Mucosa of rectum (tissue), 2 donors: ENCODE measurements at regions not wholly inside any gene's neighbourhood (a gene's known extent, or its start where the extent isn't known, plus 50 kb on each side); places are given as distances from the start of the nearest gene placed in this dataset.

Experiments
- H3K27ac ChIP-seq, 2 donors: one replicate each; pipeline ENCODE4 v1.7.0; 2013; ENCODE audit warnings: inconsistent platforms in 2 of 2, low read depth in 2 of 2, low read length in 2 of 2
- H3K27me3 ChIP-seq, 2 donors: one replicate each; pipeline ENCODE4 v1.7.0; 2013; ENCODE audit warnings: low read length in 2 of 2; ENCODE audit not compliant: control insufficient read depth in 2 of 2, insufficient read depth in 2 of 2
- H3K36me3 ChIP-seq, 2 donors: one replicate each; pipeline ENCODE4 v1.7.0; 2013; ENCODE audit warnings: low read length in 2 of 2; ENCODE audit not compliant: control insufficient read depth in 2 of 2, insufficient read depth in 2 of 2
- H3K4me1 ChIP-seq, 2 donors: one replicate each; pipeline ENCODE4 v1.7.0; 2013; ENCODE audit warnings: low read length in 2 of 2, mild to moderate bottlenecking in 1 of 2; ENCODE audit not compliant: control insufficient read depth in 2 of 2, insufficient read depth in 2 of 2
- H3K4me3 ChIP-seq, 2 donors: one replicate each; pipeline ENCODE4 v1.7.0; 2013; ENCODE audit warnings: low read length in 2 of 2
- H3K9ac ChIP-seq, 2 donors: one replicate each; pipeline ENCODE4 v1.7.0; 2013; ENCODE audit warnings: low read length in 2 of 2, low read depth in 1 of 2, mild to moderate bottlenecking in 1 of 2
- H3K9me3 ChIP-seq, 2 donors: one replicate each; pipeline ENCODE4 v1.7.0; 2013; ENCODE audit warnings: low read length in 2 of 2; ENCODE audit not compliant: control insufficient read depth in 2 of 2
- donor health status: healthy.
- donor health status: Normal muscosa, but diverticular disease.

DNA sequence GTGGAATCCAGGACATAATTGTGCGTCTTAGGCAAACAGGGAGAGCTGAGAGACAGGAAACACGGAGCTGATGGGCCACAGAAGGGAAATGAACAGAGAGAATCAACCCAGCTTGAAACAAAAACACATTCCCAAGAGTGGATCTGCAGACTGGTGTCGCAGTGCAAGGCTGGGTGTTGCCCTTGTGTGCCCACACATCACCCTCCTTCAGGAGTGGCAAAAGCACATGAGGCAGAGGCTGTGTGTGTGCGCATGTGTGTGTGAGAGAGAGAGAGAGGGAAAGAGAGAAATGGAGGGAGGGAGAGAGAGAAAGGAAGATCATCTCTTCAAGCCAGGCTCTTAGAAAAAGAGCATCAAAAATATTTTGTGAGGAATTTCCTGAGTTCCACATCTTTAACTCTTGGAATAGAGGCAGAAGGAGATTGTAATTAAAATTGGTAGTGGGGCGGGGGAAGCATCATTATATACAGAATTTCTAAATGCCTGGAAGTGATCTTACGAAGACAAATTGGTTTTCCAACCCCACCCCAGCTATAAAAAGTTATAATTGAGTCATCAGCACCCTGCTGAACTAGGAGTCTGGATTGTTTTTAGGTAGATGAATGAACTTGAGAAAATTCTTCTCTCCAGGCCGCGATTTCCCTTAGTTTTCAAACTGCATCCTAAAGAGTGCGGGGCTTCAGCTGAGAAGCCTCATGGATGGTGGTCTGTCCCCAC, 480.7 kb downstream of the NPHP4 start:
- no peak overlapping the region for H3K27ac ChIP-seq
- peaks cover 0 to 7% of the 10 kb centered on the region in 2 donors for H3K27me3 ChIP-seq
- H3K4me1 ChIP-seq: peaks cover 6 to 8% of the 10 kb centered on the region in 2 donors
- H3K9me3 ChIP-seq: no peaks in the 10 kb centered on the region
- H3K36me3 ChIP-seq: no peaks in the 10 kb centered on the region
- H3K4me3 ChIP-seq: no peak overlapping the region
- H3K9ac ChIP-seq: no peak overlapping the region

DNA sequence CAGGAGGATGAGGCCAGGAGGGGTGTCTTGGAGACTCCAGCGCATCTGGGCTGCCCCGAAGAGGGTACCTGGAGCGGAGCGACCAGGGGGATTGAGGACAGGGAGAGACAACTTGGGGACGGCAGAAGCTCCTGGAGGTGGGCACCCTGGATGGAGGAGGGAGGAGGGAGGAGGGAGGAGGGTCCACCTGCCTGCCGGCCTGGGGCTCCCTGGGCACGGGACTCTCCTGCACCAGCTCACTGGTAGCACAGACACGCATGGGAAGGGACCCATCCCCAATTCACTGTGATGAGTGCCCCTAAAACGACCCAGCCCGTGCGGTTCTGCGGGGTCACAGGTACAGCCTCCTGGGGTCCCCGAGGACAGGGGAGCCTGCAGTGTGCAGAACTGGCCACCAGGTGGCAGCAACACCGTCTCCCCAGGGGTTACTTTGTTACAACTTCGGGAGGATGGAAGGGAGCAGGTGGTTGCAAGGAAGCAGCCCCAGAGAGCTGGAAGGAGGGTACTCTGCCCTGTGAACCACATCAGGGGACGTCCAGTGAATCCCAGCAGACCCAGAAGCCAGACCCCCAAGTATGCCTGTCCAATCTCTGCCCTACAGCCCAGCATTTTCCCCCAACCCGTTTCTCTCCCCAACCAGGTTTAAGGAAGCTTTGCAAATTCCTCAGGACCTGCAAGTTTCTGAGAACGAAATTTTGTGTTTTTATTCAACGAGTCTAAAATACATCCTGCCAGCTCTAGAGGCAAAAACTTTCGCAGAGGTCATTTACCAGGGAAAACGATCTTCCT, 482.4 kb downstream of the NPHP4 start:
- no peaks in the 10 kb centered on the region for H3K36me3 ChIP-seq

DNA sequence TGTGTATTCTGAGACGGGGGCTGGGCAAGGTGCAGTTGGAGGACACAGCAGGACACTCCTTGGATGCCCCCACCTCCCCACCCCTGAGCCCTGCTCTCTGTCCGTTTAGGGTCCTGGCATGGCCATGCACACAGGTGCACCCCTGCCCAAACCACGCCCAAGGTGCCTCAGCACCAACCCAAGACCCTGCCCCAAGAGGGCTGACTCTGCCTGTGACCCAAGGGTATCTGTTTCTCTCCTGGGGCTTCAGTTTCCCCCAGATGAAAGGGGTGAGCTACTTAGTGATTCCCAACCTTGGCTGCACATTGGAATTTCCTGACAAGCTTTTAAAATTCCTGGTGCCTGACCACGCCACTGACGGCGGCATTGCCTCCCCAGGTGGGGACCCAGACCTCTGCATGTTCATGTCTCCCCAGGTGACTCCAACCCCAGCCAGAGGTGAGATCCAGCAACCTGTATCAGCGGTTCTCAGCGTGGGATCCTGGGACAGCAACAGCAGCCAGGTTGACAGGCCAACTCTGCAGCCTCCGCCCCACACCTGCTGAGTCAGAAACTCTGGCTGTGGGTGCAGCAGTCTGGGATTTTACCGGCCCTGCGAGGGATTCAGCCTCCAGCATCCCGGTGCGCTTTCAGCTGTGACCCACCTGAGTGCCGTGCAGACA, 483.4 kb downstream of the NPHP4 start:
- Histone ChIP-seq H3K36me3 (no peaks in the 10 kb centered on the region), H3K27ac (no peak overlapping the region), H3K9ac (no peak overlapping the region), H3K27me3 (peaks cover 0 to 4% of the 10 kb centered on the region in 2 donors), H3K4me1 (peaks cover 3 to 6% of the 10 kb centered on the region in 2 donors), H3K9me3 (no peaks in the 10 kb centered on the region), H3K4me3 (no peak overlapping the region)

More for the DNA sequence above, 482.4 kb downstream of the NPHP4 start:
- no peak overlapping the region for H3K27ac ChIP-seq
- no peak overlapping the region for H3K9ac ChIP-seq
- peaks cover 0 to 4% of the 10 kb centered on the region in 2 donors for H3K27me3 ChIP-seq
- peaks cover 6 to 8% of the 10 kb centered on the region in 2 donors for H3K4me1 ChIP-seq
- H3K9me3 ChIP-seq: no peaks in the 10 kb centered on the region
- H3K4me3 ChIP-seq: no peak overlapping the region

DNA sequence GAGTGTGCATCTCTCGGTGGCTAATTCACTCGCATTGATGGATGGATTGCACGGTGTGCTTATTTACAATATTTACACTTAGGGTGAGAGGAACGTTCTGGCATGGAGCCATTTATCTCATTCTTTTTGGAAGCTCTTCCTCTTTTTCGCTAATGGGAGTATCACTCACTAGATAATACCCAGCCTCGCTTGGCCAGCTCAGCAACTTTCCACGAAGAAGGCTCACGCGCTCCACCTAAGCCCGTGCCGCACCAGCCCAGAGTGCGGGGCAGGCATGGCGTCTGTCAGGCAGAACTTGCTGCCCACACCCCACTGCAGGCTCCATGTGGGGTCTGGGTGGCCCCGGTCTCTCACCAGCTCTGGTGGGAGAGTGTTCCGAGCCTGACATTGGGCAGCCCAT, 484.9 kb downstream of the NPHP4 start:
- Histone ChIP-seq H3K9ac (no peak overlapping the region), H3K36me3 (no peaks in the 10 kb centered on the region), H3K27ac (no peak overlapping the region), H3K27me3 (peaks cover 0 to 4% of the 10 kb centered on the region in 2 donors), H3K4me3 (no peak overlapping the region), H3K9me3 (no peaks in the 10 kb centered on the region), H3K4me1 (no peaks in the 10 kb centered on the region)

DNA sequence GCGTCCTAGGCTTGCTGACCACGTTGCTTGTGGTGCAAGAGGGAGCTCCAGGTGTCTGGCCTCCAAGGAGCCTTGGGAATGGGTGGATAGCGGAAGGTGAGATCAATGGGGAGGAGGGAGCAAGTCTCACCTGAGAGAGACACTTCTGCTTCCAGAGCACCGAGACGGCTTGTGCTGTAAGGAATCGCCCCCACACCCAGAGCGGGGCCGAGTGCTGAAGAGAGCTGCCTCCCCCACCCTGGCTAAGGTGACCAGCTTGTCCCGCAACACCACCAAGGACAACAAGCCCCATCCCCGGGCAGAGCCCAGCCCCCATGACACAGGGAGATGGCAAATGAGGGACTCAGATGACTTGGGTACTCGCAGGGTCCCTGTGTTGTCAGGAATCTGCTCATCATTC, 485.6 kb downstream of the NPHP4 start:
- no peak overlapping the region for H3K9ac ChIP-seq
- no peak overlapping the region for H3K4me3 ChIP-seq
- H3K9me3 ChIP-seq: no peaks in the 10 kb centered on the region
- no peak overlapping the region for H3K27ac ChIP-seq
- peaks cover 0 to 6% of the 10 kb centered on the region in 2 donors for H3K27me3 ChIP-seq
- H3K36me3 ChIP-seq: no peaks in the 10 kb centered on the region
- H3K4me1 ChIP-seq: no peaks in the 10 kb centered on the region

DNA sequence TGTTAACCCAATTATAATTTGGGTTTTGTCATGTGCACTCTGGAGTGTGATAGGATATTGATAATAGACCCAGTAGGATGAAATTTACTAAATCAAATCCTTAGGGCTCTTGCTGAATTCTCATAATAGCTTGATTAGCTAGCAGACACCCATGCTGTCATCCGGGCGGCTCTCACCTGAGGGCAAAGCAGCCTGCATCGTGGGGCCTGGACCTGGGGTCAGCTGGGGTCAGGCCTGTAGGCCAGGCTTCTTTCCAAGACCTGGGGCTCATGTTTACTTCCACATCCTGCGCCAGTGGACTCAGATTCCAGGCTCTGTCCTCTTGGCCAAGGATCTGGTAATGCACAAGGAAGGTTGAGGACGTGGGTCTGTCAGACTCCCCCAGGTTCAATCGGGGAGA, 486.3 kb downstream of the NPHP4 start:
- Histone ChIP-seq H3K9ac (no peak overlapping the region), H3K4me3 (no peak overlapping the region), H3K27ac (no peak overlapping the region), H3K4me1 (no peaks in the 10 kb centered on the region), H3K36me3 (no peaks in the 10 kb centered on the region), H3K27me3 (peaks cover 0 to 2% of the 10 kb centered on the region in 2 donors), H3K9me3 (no peaks in the 10 kb centered on the region)

DNA sequence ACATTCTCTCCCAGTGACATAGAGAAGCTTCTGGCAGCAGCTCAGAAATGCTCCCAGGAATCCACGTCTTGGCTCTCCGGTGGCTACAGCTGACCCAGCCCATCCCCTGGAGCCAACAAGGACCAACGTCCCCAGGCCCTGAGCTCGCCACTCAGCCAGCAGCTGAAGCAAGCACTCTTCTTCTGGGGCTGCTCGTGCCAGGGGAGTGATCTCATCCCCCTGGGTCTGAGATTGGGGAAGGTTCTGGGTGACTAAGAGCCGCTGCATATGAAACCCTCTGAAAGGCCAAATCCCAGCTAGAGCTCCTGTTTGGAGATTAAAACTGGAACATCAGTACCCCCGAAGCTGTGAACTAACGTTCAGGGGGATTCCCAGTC, 487.9 kb downstream of the NPHP4 start:
- Histone ChIP-seq H3K9ac (no peak overlapping the region), H3K4me1 (no peaks in the 10 kb centered on the region), H3K27me3 (peaks cover 0 to 2% of the 10 kb centered on the region in 2 donors), H3K27ac (no peak overlapping the region), H3K36me3 (no peaks in the 10 kb centered on the region), H3K9me3 (no peaks in the 10 kb centered on the region), H3K4me3 (no peak overlapping the region)

DNA sequence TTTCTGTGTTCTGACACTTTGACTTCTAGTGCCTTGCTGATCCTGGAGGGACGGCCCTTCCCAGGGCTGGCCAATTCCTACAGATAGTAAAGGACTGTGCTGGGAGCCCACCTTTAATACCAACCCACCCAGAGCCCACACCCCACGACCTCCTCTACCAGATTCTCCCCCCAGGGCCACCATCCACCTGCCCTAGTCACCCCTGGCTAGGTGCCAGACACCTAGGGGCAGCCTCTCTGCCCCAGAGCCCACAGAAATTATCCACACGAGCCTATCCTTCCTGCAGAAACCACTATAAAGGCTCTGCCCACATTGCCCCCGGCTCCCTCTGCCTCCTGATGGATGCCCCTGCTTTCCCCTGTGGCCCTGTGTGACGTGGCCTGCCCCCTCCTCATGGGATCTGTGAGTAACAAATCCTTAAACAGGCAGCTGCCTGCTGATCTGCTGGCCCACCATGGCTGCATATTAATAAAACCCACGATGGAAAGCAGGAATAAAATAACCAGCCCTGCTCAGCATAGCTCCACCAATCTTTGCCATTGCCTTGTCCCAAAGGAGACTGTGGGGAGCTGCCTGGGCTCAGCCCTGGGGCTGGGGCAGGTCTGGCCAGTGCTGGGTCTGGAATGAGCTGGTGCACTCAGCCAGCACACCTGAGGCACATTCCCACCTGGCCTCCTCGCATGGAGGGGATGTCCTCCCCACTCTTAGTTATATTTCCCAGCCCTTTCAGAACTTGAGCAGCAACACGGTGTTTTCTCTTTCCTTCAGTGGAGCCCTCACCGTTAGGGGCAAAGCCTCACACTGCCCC, 488.5 kb downstream of the NPHP4 start:
- Histone ChIP-seq H3K4me3 (no peak overlapping the region), H3K36me3 (no peaks in the 10 kb centered on the region), H3K4me1 (no peaks in the 10 kb centered on the region), H3K27me3 (peaks cover 0 to 2% of the 10 kb centered on the region in 2 donors), H3K9me3 (no peaks in the 10 kb centered on the region), H3K9ac (no peak overlapping the region), H3K27ac (no peak overlapping the region)

DNA sequence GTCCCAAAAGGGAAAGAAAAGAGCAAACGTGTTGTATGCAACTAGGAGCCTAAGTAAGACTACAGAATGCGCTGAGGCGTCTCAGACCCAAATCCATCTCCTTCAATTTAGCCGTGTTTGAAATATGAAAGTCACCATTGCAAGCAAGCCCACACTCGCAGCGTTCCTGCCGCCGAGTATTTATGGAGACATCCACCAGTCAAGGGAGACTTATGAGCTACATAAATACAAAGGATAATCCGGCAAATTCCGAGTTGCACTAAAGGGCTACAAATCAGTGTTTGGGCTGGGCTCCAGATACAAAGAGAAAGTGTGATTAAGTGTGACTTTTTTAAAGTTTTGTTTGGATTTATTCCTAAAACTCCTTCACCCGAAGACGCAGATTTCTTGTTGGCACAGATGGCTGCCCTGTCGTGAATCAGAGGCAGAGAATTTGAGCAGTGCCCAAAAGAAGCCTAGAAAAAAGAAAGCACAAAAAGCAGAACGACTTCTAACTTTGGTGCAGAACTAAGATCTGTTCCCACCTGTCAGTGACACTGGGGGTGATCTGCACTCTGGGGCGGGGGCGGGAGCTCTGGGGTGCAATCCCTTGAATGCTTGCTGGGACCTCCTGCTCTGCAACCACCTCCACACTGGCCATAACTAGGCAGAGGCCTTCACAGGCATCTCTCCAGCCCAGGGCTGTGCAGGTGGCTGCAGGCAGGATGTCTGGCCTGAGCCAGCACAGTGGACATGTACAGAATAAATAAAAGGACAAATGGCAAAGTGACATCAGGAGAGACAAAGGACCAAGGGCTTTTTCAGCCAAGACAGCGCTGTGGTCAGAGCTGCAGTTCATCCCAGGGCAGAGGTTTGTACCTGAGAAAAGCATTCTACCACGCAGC, 489.7 kb downstream of the NPHP4 start:
- H3K4me1 ChIP-seq: no peaks in the 10 kb centered on the region
- no peaks in the 10 kb centered on the region for H3K36me3 ChIP-seq
- no peaks in the 10 kb centered on the region for H3K9me3 ChIP-seq
- H3K9ac ChIP-seq: no peak overlapping the region
- H3K4me3 ChIP-seq: no peak overlapping the region
- H3K27ac ChIP-seq: no peak overlapping the region
- peaks cover 0 to 2% of the 10 kb centered on the region in 2 donors for H3K27me3 ChIP-seq
